ENCODE measurements at regions not wholly inside any gene's neighbourhood (a gene's known extent, or its start where the extent isn't known, plus 50 kb on each side); places are given as distances from the start of the nearest gene placed in this dataset.
"Not testable (repeated sequence)": the region's sequence is repeated elsewhere in the genome, so short reads cannot be mapped to it uniquely, and the experiment has no call there.

- no peak for DNase-seq (ENCODE audit: low spot score)
Observed at GRCh38 chrX:16319929-16320328, 152.6 kb downstream of the MAGEB17 start.

GRCh38 chrX:16320765-16321355 lies 153.6 kb downstream of the MAGEB17 start:
- no peak for DNase-seq (ENCODE audit: low spot score)

- DNase-seq (ENCODE audit: low spot score) = no peak
Observed at GRCh38 chrX:16333453-16333852, 166.2 kb downstream of the MAGEB17 start.

GRCh38 chrX:16335181-16335580 lies 167.9 kb downstream of the MAGEB17 start:
- DNase-seq (ENCODE audit: low spot score) = no peak

- no peak for DNase-seq (ENCODE audit: low spot score)
Observed at GRCh38 chrX:16347968-16348670, 180.8 kb downstream of the MAGEB17 start.

- no peak for DNase-seq (ENCODE audit: low spot score)
Observed at GRCh38 chrX:16357902-16358301, 190.6 kb downstream of the MAGEB17 start.

- not testable (repeated sequence) for DNase-seq (ENCODE audit: low spot score)
Observed at GRCh38 chrX:16360056-16360455, 192.8 kb downstream of the MAGEB17 start.

- no peak for DNase-seq (ENCODE audit: low spot score)
Observed at GRCh38 chrX:16368696-16369095, 201.4 kb downstream of the MAGEB17 start.

- DNase-seq (ENCODE audit: low spot score) = no peak
Observed at GRCh38 chrX:16376056-16376455, 208.8 kb downstream of the MAGEB17 start.

- no peak for DNase-seq (ENCODE audit: low spot score)
Observed at GRCh38 chrX:16386126-16386525, 218.8 kb downstream of the MAGEB17 start.

GRCh38 chrX:16392597-16392996 lies 225.3 kb downstream of the MAGEB17 start:
- no peak for DNase-seq (ENCODE audit: low spot score)

GRCh38 chrX:16394290-16394689 lies 227.0 kb downstream of the MAGEB17 start:
- DNase-seq (ENCODE audit: low spot score) = no peak

GRCh38 chrX:16403808-16404207 lies 236.5 kb downstream of the MAGEB17 start:
- DNase-seq (ENCODE audit: low spot score) = no peak

- DNase-seq (ENCODE audit: low spot score) = no peak
Observed at GRCh38 chrX:16416588-16416987, 233.4 kb upstream of the S100G start.

- no peak for DNase-seq (ENCODE audit: low spot score)
Observed at GRCh38 chrX:16418650-16419049, 231.3 kb upstream of the S100G start.

GRCh38 chrX:16427668-16428067 lies 222.3 kb upstream of the S100G start:
- no peak for DNase-seq (ENCODE audit: low spot score)

GRCh38 chrX:16429406-16429805 lies 220.6 kb upstream of the S100G start:
- DNase-seq (ENCODE audit: low spot score) = no peak

GRCh38 chrX:16431266-16431665 lies 218.7 kb upstream of the S100G start:
- DNase-seq (ENCODE audit: low spot score) = no peak

- no peak for DNase-seq (ENCODE audit: low spot score)
Observed at GRCh38 chrX:16433021-16433420, 216.9 kb upstream of the S100G start.

GRCh38 chrX:16435399-16435986 lies 214.5 kb upstream of the S100G start:
- DNase-seq (ENCODE audit: low spot score) = no peak

GRCh38 chrX:16436348-16437188 lies 213.4 kb upstream of the S100G start:
- DNase-seq (ENCODE audit: low spot score) = peak; percentile 71

GRCh38 chrX:16440446-16440845 lies 209.5 kb upstream of the S100G start:
- no peak for DNase-seq (ENCODE audit: low spot score)
